Tibial artery (tissue), 4 donors: ENCODE measurements at regions not wholly inside any gene's neighbourhood (a gene's known extent, or its start where the extent isn't known, plus 50 kb on each side); places are given as distances from the start of the nearest gene placed in this dataset.

Experiments
- DNase-seq, 2 donors: peaks; one replicate each; pipeline ENCODE4 v3.0.0-alpha.2; 2019
- H3K27ac ChIP-seq, 2 donors: fragments of 200-600 bp; sonication (generic) in 1 of 2; 1 replicate in 1 of 2; 2 replicates in 1 of 2; pipeline ENCODE4 v1.5.1; 2018 to 2019; ENCODE audit warnings: mild to moderate bottlenecking in 1 of 2
- H3K27me3 ChIP-seq, 2 donors: fragments of 200-600 bp; sonication (generic) in 1 of 2; one replicate each; pipeline versions ENCODE4 v1.5.1 to v1.6.0; 2016 to 2019
- H3K36me3 ChIP-seq, 3 donors: fragments of 200-600 bp; sonication (generic) in 2 of 3; one replicate each; pipeline ENCODE4 v1.5.1; 2016 to 2019; ENCODE audit warnings: mild to moderate bottlenecking in 2 of 3
- H3K4me1 ChIP-seq, 4 donors: fragments of 200-600 bp; sonication (generic) in 2 of 4; 1 replicate in 3 of 4; 2 replicates in 1 of 4; pipeline ENCODE4 v1.5.1; 2016 to 2019
- H3K4me3 ChIP-seq, 2 donors: fragments of 200-600 bp; sonication (generic) in 1 of 2; 1 replicate in 1 of 2; 2 replicates in 1 of 2; pipeline ENCODE4 v1.5.1; 2018 to 2019; ENCODE audit warnings: mild to moderate bottlenecking in 2 of 2
- H3K9me3 ChIP-seq, 3 donors: fragments of 200-600 bp; sonication (generic) in 1 of 3; one replicate each; pipeline ENCODE4 v1.5.1; 2016 to 2019
- intact Hi-C: fragments of 100-400 bp; cut with DNase I; formaldehyde crosslinking; loops from one replicate; pipeline ENCODE4 v1.15.0; 2023; ENCODE audit warnings: low total_unique reads
- TF ChIP-seq, protein P1 (sequence below), 2 experiments: fragments of 200-600 bp in 1 of 2; fragments of 450-650 bp in 1 of 2; IDR thresholded peaks; one replicate each; pipeline ENCODE4 v1.5.1; 2017 to 2019; ENCODE audit warnings: antibody characterized with exemption in 2 of 2, mild to moderate bottlenecking in 1 of 2, moderate library complexity in 1 of 2

DNA sequence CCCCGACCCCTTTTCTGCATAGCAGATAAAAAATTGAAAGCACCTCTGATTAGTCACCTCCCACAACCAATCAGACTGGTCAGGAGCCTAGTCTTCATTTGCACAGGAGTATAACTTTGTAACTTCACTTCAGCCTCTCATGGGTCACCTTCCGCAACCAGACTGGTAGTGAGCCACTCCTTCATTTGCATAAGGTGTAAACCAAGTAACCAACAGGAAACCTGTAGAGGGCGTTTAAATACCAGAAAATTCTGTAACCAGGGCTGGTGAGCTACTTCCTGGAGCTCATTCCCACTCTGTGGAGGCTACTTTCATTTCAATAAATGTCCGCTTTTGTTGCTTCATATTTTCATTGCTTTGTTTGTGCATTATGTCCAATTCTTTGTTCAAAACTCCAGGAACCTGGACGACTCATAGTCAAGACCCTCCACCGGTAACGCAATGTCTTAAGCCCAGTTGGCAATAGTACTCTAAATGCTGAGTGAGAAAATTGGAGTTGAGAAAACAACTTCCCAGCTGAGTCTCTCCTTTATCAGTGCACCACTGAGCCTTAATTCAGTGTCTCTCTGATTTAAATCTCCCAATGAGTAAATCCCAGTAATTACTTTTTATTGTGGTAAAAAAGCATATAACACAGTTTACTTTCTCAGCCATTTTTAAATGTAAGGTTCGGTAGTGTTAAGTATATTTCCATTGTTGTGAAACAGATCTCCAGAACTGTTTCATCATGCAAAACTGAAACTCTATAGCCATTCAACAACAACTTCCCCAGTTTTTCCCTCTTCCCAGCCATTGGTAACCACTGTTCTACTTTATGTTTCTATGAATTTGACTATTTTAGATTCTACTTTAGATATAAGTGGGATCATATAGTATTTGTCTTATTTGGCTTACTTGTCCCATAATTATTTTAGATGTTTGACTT is 392.7 kb upstream of the SLC8A1 start:
- no peak overlapping the region for H3K27ac ChIP-seq
- no peaks in the 10 kb centered on the region for H3K27me3 ChIP-seq
- intact Hi-C loops: no loop called here
- DNase-seq: no peak
- TF ChIP-seq, protein P1, sequence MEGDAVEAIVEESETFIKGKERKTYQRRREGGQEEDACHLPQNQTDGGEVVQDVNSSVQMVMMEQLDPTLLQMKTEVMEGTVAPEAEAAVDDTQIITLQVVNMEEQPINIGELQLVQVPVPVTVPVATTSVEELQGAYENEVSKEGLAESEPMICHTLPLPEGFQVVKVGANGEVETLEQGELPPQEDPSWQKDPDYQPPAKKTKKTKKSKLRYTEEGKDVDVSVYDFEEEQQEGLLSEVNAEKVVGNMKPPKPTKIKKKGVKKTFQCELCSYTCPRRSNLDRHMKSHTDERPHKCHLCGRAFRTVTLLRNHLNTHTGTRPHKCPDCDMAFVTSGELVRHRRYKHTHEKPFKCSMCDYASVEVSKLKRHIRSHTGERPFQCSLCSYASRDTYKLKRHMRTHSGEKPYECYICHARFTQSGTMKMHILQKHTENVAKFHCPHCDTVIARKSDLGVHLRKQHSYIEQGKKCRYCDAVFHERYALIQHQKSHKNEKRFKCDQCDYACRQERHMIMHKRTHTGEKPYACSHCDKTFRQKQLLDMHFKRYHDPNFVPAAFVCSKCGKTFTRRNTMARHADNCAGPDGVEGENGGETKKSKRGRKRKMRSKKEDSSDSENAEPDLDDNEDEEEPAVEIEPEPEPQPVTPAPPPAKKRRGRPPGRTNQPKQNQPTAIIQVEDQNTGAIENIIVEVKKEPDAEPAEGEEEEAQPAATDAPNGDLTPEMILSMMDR (IDR thresholded peaks at IDR 0.05): no peak
- H3K4me1 ChIP-seq: no peaks in the 10 kb centered on the region
- H3K36me3 ChIP-seq: no peaks in the 10 kb centered on the region
- H3K4me3 ChIP-seq: no peak overlapping the region
- no peaks in the 10 kb centered on the region for H3K9me3 ChIP-seq

DNA sequence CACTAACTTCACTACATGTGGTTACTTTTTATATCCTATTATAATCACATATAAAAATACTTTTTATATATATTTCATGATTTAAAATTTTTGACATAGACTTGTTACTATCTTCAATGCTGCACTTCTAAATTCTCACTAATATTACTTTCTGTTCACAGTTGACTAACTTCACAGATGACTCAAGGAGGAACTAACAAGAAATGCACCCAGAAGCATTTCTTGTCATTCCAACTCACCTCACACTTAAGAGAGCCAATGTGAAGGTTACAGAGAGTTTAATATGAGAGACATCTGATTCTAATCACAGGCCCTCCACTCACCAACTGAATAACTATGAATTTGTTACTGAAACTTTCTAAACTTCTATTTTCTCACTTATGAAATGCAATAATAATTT is 399.8 kb upstream of the SLC8A1 start:
- Histone ChIP-seq H3K9me3 (no peaks in the 10 kb centered on the region), H3K36me3 (no peaks in the 10 kb centered on the region), H3K4me1 (no peaks in the 10 kb centered on the region), H3K27me3 (no peaks in the 10 kb centered on the region), H3K27ac (no peak overlapping the region), H3K4me3 (no peak overlapping the region)
- intact Hi-C loops: no loop called here
- no peak for DNase-seq
- TF ChIP-seq, protein P1 (IDR thresholded peaks at IDR 0.05): no peak

DNA sequence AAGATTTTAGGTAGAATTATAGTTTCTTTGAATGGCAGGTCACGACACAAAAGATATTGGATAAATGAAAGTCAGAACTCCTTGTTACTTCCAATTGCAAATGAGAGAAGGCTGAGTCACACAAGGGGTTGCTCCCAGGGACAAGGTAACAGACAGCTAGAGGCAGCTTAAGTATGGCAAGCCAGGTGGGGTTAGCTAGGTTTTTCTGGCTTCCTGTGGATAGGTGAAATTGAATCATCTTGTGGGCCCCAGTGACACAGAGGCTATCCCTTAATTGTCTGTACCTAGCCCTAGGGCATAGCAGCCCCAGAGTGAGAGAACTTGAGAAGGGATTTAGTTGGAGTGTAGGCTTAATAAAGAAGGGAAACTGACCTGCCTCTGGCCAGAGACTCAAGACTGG is 407.7 kb upstream of the SLC8A1 start:
- Histone ChIP-seq H3K4me1 (no peaks in the 10 kb centered on the region), H3K27ac (no peak overlapping the region), H3K36me3 (no peaks in the 10 kb centered on the region), H3K4me3 (no peak overlapping the region), H3K27me3 (no peaks in the 10 kb centered on the region), H3K9me3 (no peaks in the 10 kb centered on the region)
- DNase-seq: no peak
- intact Hi-C loops: no loop called here
- TF ChIP-seq, protein P1 (IDR thresholded peaks at IDR 0.05): no peak

DNA sequence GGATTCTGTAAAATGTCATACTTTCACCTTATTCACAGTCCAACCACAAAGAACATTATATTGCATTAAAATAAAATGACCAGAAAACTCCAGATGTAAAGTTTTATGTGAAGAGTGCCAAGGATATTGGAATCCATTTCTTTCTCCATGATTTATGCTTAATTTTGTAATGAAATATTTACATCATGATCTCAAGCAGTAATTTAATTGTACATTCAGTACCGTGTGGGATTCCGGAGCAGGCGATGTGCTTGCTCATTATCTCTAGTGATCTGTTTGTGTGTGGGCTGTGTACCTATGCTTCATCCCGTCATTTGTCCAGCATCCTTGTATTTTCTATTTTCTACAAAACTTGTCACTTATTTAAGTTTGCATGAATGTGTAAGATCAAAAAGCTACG is 415.9 kb upstream of the SLC8A1 start:
- Histone ChIP-seq H3K36me3 (no peaks in the 10 kb centered on the region), H3K4me3 (no peak overlapping the region), H3K27ac (no peak overlapping the region), H3K9me3 (no peaks in the 10 kb centered on the region), H3K4me1 (no peaks in the 10 kb centered on the region), H3K27me3 (no peaks in the 10 kb centered on the region)
- intact Hi-C loops: no loop called here
- TF ChIP-seq, protein P1 (IDR thresholded peaks at IDR 0.05): no peak
- no peak for DNase-seq

DNA sequence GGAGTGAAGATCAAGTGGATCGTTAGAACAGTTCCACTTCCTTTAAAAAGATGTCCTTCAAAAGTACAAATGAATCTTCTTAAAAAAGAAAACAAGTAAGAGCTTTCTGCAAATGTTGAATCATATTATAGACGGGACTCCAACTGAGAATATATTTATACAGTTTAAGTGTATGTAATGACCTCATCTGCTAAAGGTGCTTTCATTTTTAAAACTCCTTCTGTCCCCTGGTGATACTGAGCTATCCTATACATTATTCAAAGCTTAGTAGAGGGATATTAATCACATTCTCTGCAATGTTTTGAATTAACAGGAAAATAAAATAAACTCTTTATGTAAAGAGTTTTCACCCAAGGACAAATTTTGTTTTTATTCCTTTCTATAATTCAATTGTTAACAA is 420.7 kb upstream of the SLC8A1 start:
- no peak overlapping the region for H3K4me3 ChIP-seq
- intact Hi-C loops: no loop called here
- TF ChIP-seq, protein P1 (IDR thresholded peaks at IDR 0.05): no peak
- no peaks in the 10 kb centered on the region for H3K27me3 ChIP-seq
- no peaks in the 10 kb centered on the region for H3K36me3 ChIP-seq
- no peaks in the 10 kb centered on the region for H3K4me1 ChIP-seq
- no peak overlapping the region for H3K27ac ChIP-seq
- H3K9me3 ChIP-seq: no peaks in the 10 kb centered on the region
- DNase-seq: no peak
